SK-N-SH (cell line): ENCODE measurements at regions not wholly inside any gene's neighbourhood (a gene's known extent, or its start where the extent isn't known, plus 50 kb on each side); places are given as distances from the start of the nearest gene placed in this dataset.

Source experiments
- CTCF ChIP-seq: fragments of 200-600 bp; sonication (generic); IDR thresholded peaks from 2 replicates; pipeline ENCODE4 v1.6.1; 2017; ENCODE audit warnings: antibody characterized with exemption, mild to moderate bottlenecking, moderate library complexity
- EP300 ChIP-seq, 2 experiments: IDR thresholded peaks; 2 replicates each; pipeline versions ENCODE4 v1.4.0 to v1.6.1; 2012; ENCODE audit warnings: borderline replicate concordance in 1 of 2, low read depth in 1 of 2, low read length in 1 of 2
- EZH2phosphoT487 ChIP-seq: fragments of 200-600 bp; sonication (generic); IDR thresholded peaks from 2 replicates; pipeline ENCODE4 v1.6.1; 2017; ENCODE audit warnings: low read depth, mixed run types, mild to moderate bottlenecking, antibody characterized with exemption, moderate library complexity, borderline replicate concordance
- GABPA ChIP-seq: IDR thresholded peaks from 2 replicates; pipeline ENCODE4 v1.4.0; 2012; ENCODE audit warnings: low read depth, mild to moderate bottlenecking
- MAX ChIP-seq: IDR thresholded peaks from 2 replicates; pipeline ENCODE4 v1.4.0; 2012; ENCODE audit warnings: low read depth
- POLR2AphosphoS5 ChIP-seq: IDR thresholded peaks from 2 replicates; pipeline ENCODE4 v1.6.1; 2012; ENCODE audit warnings: low read depth, low read length
- RAD21 ChIP-seq: IDR thresholded peaks from 2 replicates; pipeline ENCODE4 v1.6.1; 2012; ENCODE audit warnings: mild to moderate bottlenecking, low read length
- SMC3 ChIP-seq: IDR thresholded peaks from 2 replicates; pipeline ENCODE4 v1.6.1; 2012; ENCODE audit warnings: low read depth, low read length, improper control_type of control experiment
- TCF12 ChIP-seq: IDR thresholded peaks from 2 replicates; pipeline ENCODE4 v1.4.0; 2012

DNA sequence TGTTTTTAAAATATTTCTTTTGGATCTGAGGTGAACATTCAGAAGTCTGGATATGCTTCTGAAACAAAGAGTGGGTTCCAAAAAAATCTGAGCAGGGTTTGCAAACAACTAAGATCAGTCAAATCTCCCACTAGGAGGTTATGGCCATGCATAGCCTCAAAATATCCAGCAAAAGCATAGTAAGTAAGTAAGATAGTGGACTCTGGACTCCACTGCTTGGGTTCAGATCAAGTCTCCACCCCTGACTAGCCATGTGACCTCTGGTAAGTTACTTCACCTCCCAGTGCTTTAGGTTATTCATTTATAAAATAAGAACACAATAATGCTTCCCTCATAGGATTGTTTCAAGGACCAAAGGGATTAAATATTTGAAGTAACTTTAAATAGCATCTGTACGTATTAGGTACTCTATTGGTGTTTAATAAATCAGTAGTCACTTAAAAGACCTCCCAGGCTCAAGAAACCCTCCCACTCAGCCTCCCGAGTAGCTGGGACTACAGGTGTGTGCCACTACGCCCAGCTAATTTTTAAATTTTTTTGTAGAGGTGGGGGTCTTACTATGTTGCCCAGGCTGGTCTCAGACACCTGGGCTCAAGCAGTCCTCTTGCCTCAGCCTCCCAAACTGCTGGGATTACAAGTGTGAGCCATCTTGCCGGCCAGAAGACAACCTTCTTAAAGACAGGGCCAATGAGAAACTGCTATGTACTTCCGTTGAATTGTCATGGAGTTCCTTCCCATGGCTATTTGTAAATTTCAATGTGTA lies 95.7 kb upstream of the SOX5 start:
- TF ChIP-seq CTCF: no peak
- TF ChIP-seq RAD21: no peak
- TF ChIP-seq EP300 (IDR thresholded peaks at IDR 0.05; ENCODE audit: borderline replicate concordance in 1 of 2, low read depth in 1 of 2, low read length in 1 of 2): no peak
- no peak for TF ChIP-seq TCF12
- TF ChIP-seq POLR2AphosphoS5: no peak
- no peak for TF ChIP-seq MAX
- TF ChIP-seq EZH2phosphoT487: no peak
- TF ChIP-seq SMC3: no peak
- TF ChIP-seq GABPA: no peak
